HCT116 (cell line): ENCODE measurements at regions not wholly inside any gene's neighbourhood (a gene's known extent, or its start where the extent isn't known, plus 50 kb on each side); places are given as distances from the start of the nearest gene placed in this dataset.

Experiments
- ATAC-seq: fragments of 200-7000 bp; cut with Tn5 transposase; 2 replicates; pipeline ENCODE4 v1.9.1; 2020; ENCODE audit warnings: mild to moderate bottlenecking, moderate library complexity
- BruUV-seq: library from RNA; stranded (reverse); fragments of 400-500 nt; replicated peaks from 2 replicates; lab custom pipeline; 2021; lab: Mats Ljungman, UMichigan
- CTCF ChIA-PET: fragments of 300-600 bp; sonication (Branson Sonifier 250); formaldehyde crosslinking; loops from one replicate; lab custom pipeline; 2021; ENCODE audit warnings: antibody characterized with exemption; lab: Charles Lee
- POLR2A ChIA-PET: fragments of 300-600, 350-600 bp; sonication (Branson Sonifier 250); formaldehyde crosslinking; loops from one replicate; lab custom pipeline; 2021; ENCODE audit warnings: antibody characterized with exemption; lab: Charles Lee
- RAD21 ChIA-PET, 2 experiments: fragments of 300-600 bp; sonication (Branson Sonifier 250); formaldehyde crosslinking; loops; one replicate each; lab custom pipeline; 2023; ENCODE audit warnings: low total read pairs in 2 of 2; ENCODE audit not compliant: uncharacterized antibody in 2 of 2, unreplicated experiment in 2 of 2, low non-redundant PET in 1 of 2; lab: Charles Lee
- DNase-seq: peaks from one replicate; pipeline ENCODE4 v3.0.0-alpha.2; 2010; ENCODE audit warnings: low read depth, low spot score
- H2AFZ ChIP-seq: fragments of 200-600 bp; shearing (Covaris generic), sonication (generic); 2 replicates; pipeline ENCODE4 v1.6.1; 2017; ENCODE audit warnings: low read depth, mixed run types, mixed read lengths, antibody characterized with exemption, low read length; ENCODE audit not compliant: poor library complexity, severe bottlenecking
- H3K27ac ChIP-seq: 2 replicates; pipeline ENCODE4 v1.5.1; 2012; ENCODE audit warnings: low read depth, low read length
- H3K27me3 ChIP-seq: fragments of 200-600 bp; sonication (generic); 2 replicates; pipeline ENCODE4 v1.6.1; 2016; ENCODE audit warnings: mixed run types, low read length, mixed read lengths; ENCODE audit not compliant: insufficient read depth
- H3K36me3 ChIP-seq, 2 experiments: fragments of 200-500 bp in 1 of 2; fragments of 200-600 bp in 1 of 2; sonication (Bioruptor generic) in 1 of 2; sonication (generic) in 1 of 2; 2 replicates each; pipeline versions ENCODE4 v1.5.1 to v1.6.1; 2014 to 2016; ENCODE audit warnings: low read length in 2 of 2, inconsistent platforms in 1 of 2, mixed read lengths in 1 of 2, mixed run types in 1 of 2; ENCODE audit not compliant: insufficient read depth in 2 of 2, control insufficient read depth in 1 of 2
- H3K4me1 ChIP-seq, 2 experiments: fragments of 200-600 bp in 1 of 2; sonication (generic) in 1 of 2; 2 replicates each; pipeline versions ENCODE4 v1.5.1 to v1.6.1; 2012 to 2017; ENCODE audit warnings: low read length in 2 of 2, inconsistent platforms in 1 of 2, mild to moderate bottlenecking in 1 of 2, mixed read lengths in 1 of 2, mixed run types in 1 of 2, moderate library complexity in 1 of 2; ENCODE audit not compliant: insufficient read depth in 2 of 2, control insufficient read depth in 1 of 2
- H3K4me2 ChIP-seq: fragments of 200-600 bp; sonication (generic); 2 replicates; pipeline ENCODE4 v1.6.1; 2017; ENCODE audit warnings: mixed run types, low read length, mixed read lengths
- H3K4me3 ChIP-seq, 2 experiments: fragments of 200-600 bp in 1 of 2; sonication (generic) in 1 of 2; replicated peaks in 1 of 2; 2 replicates each; pipeline ENCODE4 v1.5.1; 2011 to 2016; ENCODE audit warnings: low read length in 2 of 2, control low read depth in 1 of 2, low read depth in 1 of 2, mild to moderate bottlenecking in 1 of 2, mixed read lengths in 1 of 2, mixed run types in 1 of 2
- H3K79me2 ChIP-seq: fragments of 200-600 bp; sonication (generic); 2 replicates; pipeline ENCODE4 v1.6.1; 2017; ENCODE audit warnings: mild to moderate bottlenecking, mixed run types, low read length, moderate library complexity, mixed read lengths; ENCODE audit not compliant: insufficient read depth
- H3K9ac ChIP-seq: fragments of 200-600 bp; sonication (generic); 2 replicates; pipeline ENCODE4 v1.6.1; 2016; ENCODE audit warnings: low read length, mixed read lengths
- H3K9me2 ChIP-seq: fragments of 200-600 bp; sonication (generic), shearing (Covaris generic); 2 replicates; pipeline ENCODE4 v1.6.1; 2017; ENCODE audit warnings: mixed run types, mild to moderate bottlenecking, moderate library complexity; ENCODE audit not compliant: insufficient read depth
- H3K9me3 ChIP-seq, 2 experiments: fragments of 200-500 bp in 1 of 2; fragments of 200-600 bp in 1 of 2; sonication (Bioruptor generic) in 1 of 2; sonication (generic) in 1 of 2; 2 replicates each; pipeline ENCODE4 v1.6.1; 2014 to 2017; ENCODE audit warnings: low read length in 2 of 2, mixed read lengths in 2 of 2, inconsistent platforms in 1 of 2, low read depth in 1 of 2, mild to moderate bottlenecking in 1 of 2, mixed run types in 1 of 2, moderate library complexity in 1 of 2; ENCODE audit not compliant: control insufficient read depth in 1 of 2, insufficient read depth in 1 of 2
- H4K20me1 ChIP-seq: fragments of 200-600 bp; sonication (generic), shearing (Covaris generic); 2 replicates; pipeline ENCODE4 v1.6.1; 2017; ENCODE audit warnings: mixed run types, mild to moderate bottlenecking, moderate library complexity; ENCODE audit not compliant: insufficient read depth
- EGR1 ChIP-seq: IDR thresholded peaks from 2 replicates; pipeline ENCODE4 v1.6.1; 2012; ENCODE audit warnings: low read depth
- FOSL1 ChIP-seq: IDR thresholded peaks from 2 replicates; pipeline ENCODE4 v1.6.1; 2012; ENCODE audit warnings: low read depth
- POLR2AphosphoS5 ChIP-seq: IDR thresholded peaks from 2 replicates; pipeline ENCODE4 v1.6.1; 2011; ENCODE audit warnings: mild to moderate bottlenecking, low read depth, low read length, moderate library complexity
- SP1 ChIP-seq: IDR thresholded peaks from 2 replicates; pipeline ENCODE4 v1.6.1; 2012; ENCODE audit warnings: low read depth
- SRF ChIP-seq: IDR thresholded peaks from 2 replicates; pipeline ENCODE4 v1.6.1; 2012; ENCODE audit warnings: low read depth
- TCF7L2 ChIP-seq: IDR thresholded peaks from 2 replicates; pipeline ENCODE4 v1.7.0; 2011; ENCODE audit warnings: borderline replicate concordance, inconsistent platforms; ENCODE audit not compliant: insufficient read depth, insufficient read length; ENCODE audit errors: extremely low read depth
- ZFX ChIP-seq: fragments of 450-650 bp; IDR thresholded peaks from 2 replicates; pipeline ENCODE4 v1.6.1; 2017
- intact Hi-C: fragments of 100-400 bp; cut with micrococcal nuclease; formaldehyde crosslinking; loops from 2 replicates; pipeline ENCODE4 v1.10.0; 2022
- TF ChIP-seq, protein P1 (sequence below): IDR thresholded peaks from 2 replicates; pipeline ENCODE4 v1.6.1; 2012; ENCODE audit warnings: low read depth
- TF ChIP-seq, protein P2 (sequence below), 3 experiments: fragments of 200-600 bp in 1 of 3; sonication (generic) in 1 of 3; IDR thresholded peaks in 2 of 3; conservative IDR thresholded peaks in 1 of 3; 2 replicates each; pipeline ENCODE4 v1.5.1; 2012 to 2017; ENCODE audit warnings: low read depth in 2 of 3, low read length in 2 of 3, antibody characterized with exemption in 1 of 3, borderline replicate concordance in 1 of 3, control low read depth in 1 of 3, mild to moderate bottlenecking in 1 of 3, mixed read lengths in 1 of 3, mixed run types in 1 of 3, moderate library complexity in 1 of 3; ENCODE audit not compliant: insufficient read depth in 1 of 3
- TF ChIP-seq, protein P3 (sequence below): IDR thresholded peaks from 2 replicates; pipeline ENCODE4 v1.6.1; 2012

DNA sequence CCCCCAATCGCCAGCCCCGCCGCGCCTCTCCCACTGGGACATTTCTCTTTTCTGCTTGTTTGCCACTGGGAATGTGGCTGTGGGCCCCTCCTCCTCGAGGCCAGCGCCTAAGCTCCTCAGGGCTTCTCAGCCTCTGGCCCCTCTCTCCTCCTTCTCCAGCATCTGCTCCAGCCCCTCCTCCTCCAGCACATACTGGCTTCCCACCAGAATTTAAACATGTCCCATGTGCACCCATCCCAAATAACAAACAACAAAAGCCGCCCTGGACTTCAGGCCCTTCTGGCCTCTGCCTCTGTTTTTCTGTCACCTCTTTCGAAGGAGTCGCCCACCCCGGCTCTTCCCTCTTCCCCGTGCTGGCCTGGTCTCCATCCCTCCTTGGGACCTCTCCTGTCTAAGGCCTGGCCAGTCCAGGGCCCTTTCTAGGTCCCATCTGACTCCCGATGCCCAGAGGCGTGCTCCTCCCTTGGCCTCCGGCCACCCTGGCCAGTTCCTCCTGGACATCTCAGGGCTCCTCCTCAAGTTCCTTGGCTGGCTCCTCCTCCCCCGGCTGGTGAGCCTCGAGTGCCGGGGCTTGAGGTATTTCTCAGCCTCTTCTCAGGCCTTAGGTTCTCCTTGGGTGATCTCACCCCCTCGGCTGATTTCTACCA is 94.6 kb upstream of the SLC6A6 start:
- no peak for ATAC-seq
- RAD21 ChIA-PET = no interaction called here
- Histone ChIP-seq H3K9me3 (no peaks in the 10 kb centered on the region), H3K9me2 (no peaks in the 10 kb centered on the region), H3K27ac (no peak overlapping the region), H2AFZ (no peak overlapping the region), H3K9ac (no peak overlapping the region), H3K4me3 (no peak overlapping the region), H3K4me1 (no peaks in the 10 kb centered on the region), H3K36me3 (no peaks in the 10 kb centered on the region), H3K79me2 (no peaks in the 10 kb centered on the region), H3K27me3 (peaks cover 26% of the 10 kb centered on the region), H4K20me1 (no peaks in the 10 kb centered on the region), H3K4me2 (no peak overlapping the region)
- intact Hi-C loops = no loop called here
- POLR2A ChIA-PET = no interaction called here
- CTCF ChIA-PET = no interaction called here
- TF ChIP-seq, protein P1, sequence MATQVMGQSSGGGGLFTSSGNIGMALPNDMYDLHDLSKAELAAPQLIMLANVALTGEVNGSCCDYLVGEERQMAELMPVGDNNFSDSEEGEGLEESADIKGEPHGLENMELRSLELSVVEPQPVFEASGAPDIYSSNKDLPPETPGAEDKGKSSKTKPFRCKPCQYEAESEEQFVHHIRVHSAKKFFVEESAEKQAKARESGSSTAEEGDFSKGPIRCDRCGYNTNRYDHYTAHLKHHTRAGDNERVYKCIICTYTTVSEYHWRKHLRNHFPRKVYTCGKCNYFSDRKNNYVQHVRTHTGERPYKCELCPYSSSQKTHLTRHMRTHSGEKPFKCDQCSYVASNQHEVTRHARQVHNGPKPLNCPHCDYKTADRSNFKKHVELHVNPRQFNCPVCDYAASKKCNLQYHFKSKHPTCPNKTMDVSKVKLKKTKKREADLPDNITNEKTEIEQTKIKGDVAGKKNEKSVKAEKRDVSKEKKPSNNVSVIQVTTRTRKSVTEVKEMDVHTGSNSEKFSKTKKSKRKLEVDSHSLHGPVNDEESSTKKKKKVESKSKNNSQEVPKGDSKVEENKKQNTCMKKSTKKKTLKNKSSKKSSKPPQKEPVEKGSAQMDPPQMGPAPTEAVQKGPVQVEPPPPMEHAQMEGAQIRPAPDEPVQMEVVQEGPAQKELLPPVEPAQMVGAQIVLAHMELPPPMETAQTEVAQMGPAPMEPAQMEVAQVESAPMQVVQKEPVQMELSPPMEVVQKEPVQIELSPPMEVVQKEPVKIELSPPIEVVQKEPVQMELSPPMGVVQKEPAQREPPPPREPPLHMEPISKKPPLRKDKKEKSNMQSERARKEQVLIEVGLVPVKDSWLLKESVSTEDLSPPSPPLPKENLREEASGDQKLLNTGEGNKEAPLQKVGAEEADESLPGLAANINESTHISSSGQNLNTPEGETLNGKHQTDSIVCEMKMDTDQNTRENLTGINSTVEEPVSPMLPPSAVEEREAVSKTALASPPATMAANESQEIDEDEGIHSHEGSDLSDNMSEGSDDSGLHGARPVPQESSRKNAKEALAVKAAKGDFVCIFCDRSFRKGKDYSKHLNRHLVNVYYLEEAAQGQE = no peak
- TF ChIP-seq, protein P2, sequence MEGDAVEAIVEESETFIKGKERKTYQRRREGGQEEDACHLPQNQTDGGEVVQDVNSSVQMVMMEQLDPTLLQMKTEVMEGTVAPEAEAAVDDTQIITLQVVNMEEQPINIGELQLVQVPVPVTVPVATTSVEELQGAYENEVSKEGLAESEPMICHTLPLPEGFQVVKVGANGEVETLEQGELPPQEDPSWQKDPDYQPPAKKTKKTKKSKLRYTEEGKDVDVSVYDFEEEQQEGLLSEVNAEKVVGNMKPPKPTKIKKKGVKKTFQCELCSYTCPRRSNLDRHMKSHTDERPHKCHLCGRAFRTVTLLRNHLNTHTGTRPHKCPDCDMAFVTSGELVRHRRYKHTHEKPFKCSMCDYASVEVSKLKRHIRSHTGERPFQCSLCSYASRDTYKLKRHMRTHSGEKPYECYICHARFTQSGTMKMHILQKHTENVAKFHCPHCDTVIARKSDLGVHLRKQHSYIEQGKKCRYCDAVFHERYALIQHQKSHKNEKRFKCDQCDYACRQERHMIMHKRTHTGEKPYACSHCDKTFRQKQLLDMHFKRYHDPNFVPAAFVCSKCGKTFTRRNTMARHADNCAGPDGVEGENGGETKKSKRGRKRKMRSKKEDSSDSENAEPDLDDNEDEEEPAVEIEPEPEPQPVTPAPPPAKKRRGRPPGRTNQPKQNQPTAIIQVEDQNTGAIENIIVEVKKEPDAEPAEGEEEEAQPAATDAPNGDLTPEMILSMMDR (IDR thresholded peaks at IDR 0.05 in 2 of 3, conservative IDR thresholded peaks at IDR 0.05 in 1 of 3; ENCODE audit: borderline replicate concordance in 1 of 3, insufficient read depth in 1 of 3, low read depth in 2 of 3, low read length in 2 of 3) = no peak
- TF ChIP-seq ZFX (no peak), SRF (no peak), TCF7L2 (no peak), EGR1 (no peak), POLR2AphosphoS5 (no peak), SP1 (no peak), FOSL1 (no peak)
- TF ChIP-seq, protein P3, sequence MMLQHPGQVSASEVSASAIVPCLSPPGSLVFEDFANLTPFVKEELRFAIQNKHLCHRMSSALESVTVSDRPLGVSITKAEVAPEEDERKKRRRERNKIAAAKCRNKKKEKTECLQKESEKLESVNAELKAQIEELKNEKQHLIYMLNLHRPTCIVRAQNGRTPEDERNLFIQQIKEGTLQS = no peak
- no TSS peak for BruUV-seq
- no peak for DNase-seq
